ENCODE measurements at regions not wholly inside any gene's neighbourhood (a gene's known extent, or its start where the extent isn't known, plus 50 kb on each side); places are given as distances from the start of the nearest gene placed in this dataset.

- no peak overlapping the region for H3T11ph ChIP-seq (ENCODE audit: low read length)
- H2BK120ac ChIP-seq (ENCODE audit: low read depth, low read length, poor library complexity, severe bottlenecking): no peak overlapping the region
- H3K36me3 Mint-ChIP-seq (ENCODE audit: insufficient read depth in 1 of 3, low read depth in 3 of 3): no peaks in the 10 kb centered on the region
- H2AFZ ChIP-seq (ENCODE audit: low read length): no peak overlapping the region
- no peak overlapping the region for H2BK20ac ChIP-seq (ENCODE audit: low read depth, low read length, poor library complexity, severe bottlenecking)
- H3K4me2 ChIP-seq (ENCODE audit: insufficient read depth, insufficient read length, low read length): no peak overlapping the region
- H3K4me3 Mint-ChIP-seq: no peak overlapping the region
- H3K14ac ChIP-seq (ENCODE audit: insufficient read depth, low read length): no peak overlapping the region
- H3K18ac ChIP-seq (ENCODE audit: insufficient read length, low read depth, low read length): no peak overlapping the region
- H3K9ac ChIP-seq (ENCODE audit: extremely low read depth, insufficient read length, low read length): no peak overlapping the region
- H3K4me1 ChIP-seq (ENCODE audit: insufficient read depth, low read length): no peaks in the 10 kb centered on the region
- H3K4me1 Mint-ChIP-seq: peaks cover 31 to 35% of the 10 kb centered on the region in 2 experiments
- no peak overlapping the region for H4K8ac ChIP-seq (replicated peaks; ENCODE audit: insufficient read length, low read depth, low read length)
- H2AK5ac ChIP-seq (ENCODE audit: insufficient read length, low read length): no peak overlapping the region
- no peak overlapping the region for H2BK5ac ChIP-seq (ENCODE audit: insufficient read length, low read length)
- no peak overlapping the region for H2BK12ac ChIP-seq (ENCODE audit: insufficient read length, low read depth, low read length)
- no peak for TF ChIP-seq CTCF (conservative IDR thresholded peaks at IDR 0.05)
- no peaks in the 10 kb centered on the region for H3K79me2 ChIP-seq (ENCODE audit: insufficient read depth, low read length)
- H3K27ac Mint-ChIP-seq: no peak overlapping the region
- no peaks in the 10 kb centered on the region for H3K27me3 Mint-ChIP-seq (ENCODE audit: low read depth)
- no peak overlapping the region for H4K91ac ChIP-seq (ENCODE audit: insufficient read length, low read depth, low read length)
- no peak overlapping the region for H2BK15ac ChIP-seq (ENCODE audit: low read depth, low read length)
- no CpG with 5 or more reads among the region's 3 CpGs for WGBS (ENCODE audit: extremely low coverage, insufficient read length, low lambda C conversion rate)
- DNase-seq: no peak
- H4K5ac ChIP-seq (ENCODE audit: insufficient read length, low read depth, low read length): no peak overlapping the region
- H3K79me1 ChIP-seq (ENCODE audit: insufficient read depth, low read depth, low read length, poor library complexity, severe bottlenecking): no peaks in the 10 kb centered on the region
- no peaks in the 10 kb centered on the region for H3K9me3 ChIP-seq (ENCODE audit: control insufficient read depth, low read depth, low read length)
- H3K56ac ChIP-seq (ENCODE audit: insufficient read length, low read depth, low read length): no peak overlapping the region
- no peaks in the 10 kb centered on the region for H3K27me3 ChIP-seq (ENCODE audit: insufficient read depth, low read length)
- no peak overlapping the region for H3K23ac ChIP-seq (ENCODE audit: insufficient read length, low read depth, low read length)
- H3K27ac ChIP-seq (ENCODE audit: insufficient read length, low read depth, low read length): no peak overlapping the region
- no peaks in the 10 kb centered on the region for H3K9me3 Mint-ChIP-seq
- no peaks in the 10 kb centered on the region for H4K20me1 ChIP-seq (ENCODE audit: control insufficient read depth, insufficient read depth, insufficient read length)
- no peak overlapping the region for H3K4ac ChIP-seq (ENCODE audit: low read depth, low read length)
- H3K23me2 ChIP-seq (ENCODE audit: insufficient read length, low read depth, low read length, poor library complexity, severe bottlenecking): no peaks in the 10 kb centered on the region
These were observed 277.6 kb downstream of the ZEB2 start for GRCh38 chr2:144242311-144242710.

All from H9 (cell line).